HFF-Myc (cell line): ENCODE measurements at regions not wholly inside any gene's neighbourhood (a gene's known extent, or its start where the extent isn't known, plus 50 kb on each side); places are given as distances from the start of the nearest gene placed in this dataset.

Experiments used
- DNase-seq: peaks from one replicate; pipeline ENCODE4 v3.0.0-alpha.2; 2011; ENCODE audit warnings: low read depth; ENCODE audit errors: extremely low read depth
- H3K4me3 ChIP-seq: replicated peaks from 2 replicates; pipeline ENCODE4 v1.5.1; 2011; ENCODE audit warnings: low read depth, mild to moderate bottlenecking, control low read depth, low read length
- CTCF ChIP-seq: IDR thresholded peaks from 2 replicates; pipeline ENCODE4 v1.5.1; 2012; ENCODE audit warnings: mild to moderate bottlenecking, low read depth, low read length, control low read depth; ENCODE audit errors: missing control alignments

GRCh38 chr5:39902626-39903025, 477.8 kb upstream of the DAB2 start:
- no peak for DNase-seq
- H3K4me3 ChIP-seq: no peak overlapping the region
- TF ChIP-seq CTCF: no peak

DNA sequence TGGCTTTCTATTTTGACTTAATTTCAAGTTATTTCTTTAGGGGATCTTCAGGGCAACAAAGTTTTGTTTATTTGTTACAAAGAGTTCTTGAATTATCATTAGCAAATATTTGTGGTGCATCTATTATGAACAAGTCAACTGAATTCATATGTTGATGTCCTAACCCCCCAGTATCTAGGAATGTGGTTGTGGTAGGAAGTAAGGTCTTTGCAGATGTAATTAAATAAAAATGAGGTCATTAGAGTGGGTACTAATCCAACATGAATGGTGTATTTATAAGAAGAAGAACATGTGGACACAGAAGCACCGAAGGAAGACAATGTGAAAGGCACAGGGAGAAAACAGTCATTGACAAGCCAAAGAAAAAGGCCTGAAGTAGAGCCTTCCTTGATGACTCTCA, 474.0 kb upstream of the DAB2 start:
- DNase-seq: no peak
- H3K4me3 ChIP-seq: no peak overlapping the region
- TF ChIP-seq CTCF: no peak

- H3K4me3 ChIP-seq: no peak overlapping the region
- DNase-seq: no peak
- TF ChIP-seq CTCF: no peak
Observed at GRCh38 chr5:39896706-39897105, 471.9 kb upstream of the DAB2 start.

GRCh38 chr5:39896104-39896503, 471.3 kb upstream of the DAB2 start:
- TF ChIP-seq CTCF: no peak
- DNase-seq: no peak
- no peak overlapping the region for H3K4me3 ChIP-seq

- no peak for DNase-seq
Observed at GRCh38 chr5:39892708-39893107, 467.9 kb upstream of the DAB2 start.

DNA sequence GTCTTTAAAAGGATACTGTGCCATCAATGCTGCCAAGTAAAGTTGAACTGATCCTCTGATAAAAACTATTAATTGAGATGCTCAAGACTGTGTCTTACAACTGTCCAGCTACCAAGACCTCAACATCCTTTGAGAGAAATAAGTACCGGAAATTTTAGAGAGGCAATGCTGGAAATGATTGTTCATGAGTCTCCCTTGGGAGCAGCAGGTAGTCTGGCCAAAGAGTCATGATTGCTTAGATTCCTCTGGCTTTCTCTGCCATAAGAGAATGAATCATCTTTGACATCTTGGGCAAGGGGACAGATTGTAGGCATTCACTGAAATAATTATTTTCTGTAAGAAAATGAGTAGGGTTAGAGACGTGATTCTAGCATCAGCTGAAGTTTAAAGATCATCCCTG, 466.6 kb upstream of the DAB2 start:
- DNase-seq: no peak
- TF ChIP-seq CTCF: no peak
- H3K4me3 ChIP-seq: no peak overlapping the region

More at GRCh38 chr5:39892708-39893107, 467.9 kb upstream of the DAB2 start:
- no peak overlapping the region for H3K4me3 ChIP-seq
- no peak for TF ChIP-seq CTCF

GRCh38 chr5:39880985-39881384, 456.2 kb upstream of the DAB2 start:
- no peak for TF ChIP-seq CTCF
- no peak overlapping the region for H3K4me3 ChIP-seq
- no peak for DNase-seq
